ENCODE measurements at regions not wholly inside any gene's neighbourhood (a gene's known extent, or its start where the extent isn't known, plus 50 kb on each side); places are given as distances from the start of the nearest gene placed in this dataset.

GRCh38 chr12:19802915-19803314, 363.6 kb downstream of the AEBP2 start:
- Histone ChIP-seq H3K9me3 (no peaks in the 10 kb centered on the region), H3K36me3 (no peaks in the 10 kb centered on the region), H3K27me3 (no peaks in the 10 kb centered on the region), H3K27ac (peak overlapping the region in 1 of 2 donors; percentile 54), H3K4me1 (peaks cover 0 to 73% (median 14%) of the 10 kb centered on the region in 4 donors), H3K4me3 (no peak overlapping the region)
- intact Hi-C loops (cut with DNase I; ENCODE audit: low total_unique reads): no loop called here
- DNase-seq: no peak
- TF ChIP-seq CTCF (IDR thresholded peaks at IDR 0.05): no peak

- Histone ChIP-seq H3K4me1 (peaks cover 0 to 74% (median 17%) of the 10 kb centered on the region in 4 donors), H3K27me3 (no peaks in the 10 kb centered on the region), H3K27ac (no peak overlapping the region), H3K36me3 (no peaks in the 10 kb centered on the region), H3K9me3 (no peaks in the 10 kb centered on the region), H3K4me3 (no peak overlapping the region)
- no peak for TF ChIP-seq CTCF (IDR thresholded peaks at IDR 0.05)
- no peak for DNase-seq
- intact Hi-C loops (cut with DNase I; ENCODE audit: low total_unique reads): no loop called here
These were observed 365.4 kb downstream of the AEBP2 start for GRCh38 chr12:19804737-19805136.

GRCh38 chr12:19808371-19808770, 369.1 kb downstream of the AEBP2 start:
- no peaks in the 10 kb centered on the region for H3K27me3 ChIP-seq
- no peak for DNase-seq
- H3K36me3 ChIP-seq: no peaks in the 10 kb centered on the region
- H3K4me3 ChIP-seq: no peak overlapping the region
- H3K27ac ChIP-seq: peak overlapping the region; percentile 28 to 38
- peaks cover 0 to 47% (median 6%) of the 10 kb centered on the region in 4 donors for H3K4me1 ChIP-seq
- intact Hi-C loops (cut with DNase I; ENCODE audit: low total_unique reads): no loop called here
- no peaks in the 10 kb centered on the region for H3K9me3 ChIP-seq
- TF ChIP-seq CTCF (IDR thresholded peaks at IDR 0.05): no peak

GRCh38 chr12:19810213-19810612, 370.9 kb downstream of the AEBP2 start:
- DNase-seq: no peak
- Histone ChIP-seq H3K36me3 (no peaks in the 10 kb centered on the region), H3K4me3 (no peak overlapping the region), H3K27me3 (no peaks in the 10 kb centered on the region), H3K4me1 (peaks cover 0 to 30% (median 6%) of the 10 kb centered on the region in 4 donors), H3K9me3 (no peaks in the 10 kb centered on the region), H3K27ac (peak overlapping the region; percentile 42 to 46)
- intact Hi-C loops (cut with DNase I; ENCODE audit: low total_unique reads): no loop called here
- TF ChIP-seq CTCF (IDR thresholded peaks at IDR 0.05): no peak

- no peak overlapping the region for H3K27ac ChIP-seq
- TF ChIP-seq CTCF (IDR thresholded peaks at IDR 0.05): no peak
- no peaks in the 10 kb centered on the region for H3K27me3 ChIP-seq
- H3K36me3 ChIP-seq: no peaks in the 10 kb centered on the region
- H3K9me3 ChIP-seq: no peaks in the 10 kb centered on the region
- no peak overlapping the region for H3K4me3 ChIP-seq
- H3K4me1 ChIP-seq: peaks cover 0 to 25% (median 6%) of the 10 kb centered on the region in 4 donors
- no peak for DNase-seq
- intact Hi-C loops (cut with DNase I; ENCODE audit: low total_unique reads): no loop called here
These were observed 372.6 kb downstream of the AEBP2 start for GRCh38 chr12:19811922-19812321.

- H3K27me3 ChIP-seq: no peaks in the 10 kb centered on the region
- H3K27ac ChIP-seq: peak overlapping the region; percentile 19 to 59
- H3K4me3 ChIP-seq: no peak overlapping the region
- TF ChIP-seq CTCF (IDR thresholded peaks at IDR 0.05): no peak
- intact Hi-C loops (cut with DNase I; ENCODE audit: low total_unique reads): no loop called here
- H3K36me3 ChIP-seq: no peaks in the 10 kb centered on the region
- H3K9me3 ChIP-seq: no peaks in the 10 kb centered on the region
- H3K4me1 ChIP-seq: peaks cover 0 to 40% (median 3%) of the 10 kb centered on the region in 4 donors
- peak; percentile 52 to 86 for DNase-seq
These were observed 379.9 kb downstream of the AEBP2 start for GRCh38 chr12:19819231-19819630.
